GM12878 (cell line): ENCODE measurements at regions not wholly inside any gene's neighbourhood (a gene's known extent, or its start where the extent isn't known, plus 50 kb on each side); places are given as distances from the start of the nearest gene placed in this dataset.
"Not testable (repeated sequence)": the region's sequence is repeated elsewhere in the genome, so short reads cannot be mapped to it uniquely, and the experiment has no call there.

ENCODE experiments used
- ATAC-seq: fragments of 200-7000 bp; cut with Tn5 transposase; 3 replicates; pipeline ENCODE4 v1.9.1; 2020; ENCODE audit warnings: mild to moderate bottlenecking, moderate library complexity
- BruUV-seq: library from RNA; stranded (reverse); fragments of 400-500 nt; replicated peaks from 2 replicates; lab custom pipeline; 2021; lab: Mats Ljungman, UMichigan
- CTCF ChIA-PET: fragments of 300-600 bp; sonication (Branson Sonifier 250); formaldehyde crosslinking; extraction: SDS; loops from one replicate; lab custom pipeline; 2021; ENCODE audit warnings: inconsistent platforms; lab: Yijun Ruan, JAX
- POLR2A ChIA-PET: fragments of 350-600 bp; formaldehyde crosslinking; extraction: SDS; loops from one replicate; lab custom pipeline; 2021; ENCODE audit warnings: inconsistent platforms; lab: Charles Lee
- RAD21 ChIA-PET: fragments of 300-600 bp; sonication (Branson Sonifier 250); formaldehyde crosslinking; loops from one replicate; lab custom pipeline; 2023; ENCODE audit warnings: antibody characterized with exemption; ENCODE audit not compliant: unreplicated experiment; lab: Charles Lee
- SMC1A ChIA-PET: fragments of 300-600 bp; sonication (Branson Sonifier 250); formaldehyde crosslinking; loops from one replicate; lab custom pipeline; 2023; ENCODE audit not compliant: unreplicated experiment, uncharacterized antibody; lab: Charles Lee
- DNase-seq: peaks from one replicate; pipeline ENCODE4 v3.0.0-alpha.2; 2011; ENCODE audit warnings: low read depth, low spot score
- FAIRE-seq: peaks from 3 replicates; lab custom pipeline; 2011; peaks lifted over from hg19 to GRCh38; lab: Jason Lieb, UNC
- H2AFZ ChIP-seq: 2 replicates; pipeline ENCODE4 v1.6.0; 2011; ENCODE audit warnings: low read depth, low read length, control low read depth; ENCODE audit not compliant: control insufficient read depth
- H3K27ac ChIP-seq: 2 replicates; pipeline ENCODE4 v1.5.1; 2011; ENCODE audit warnings: control low read depth; ENCODE audit not compliant: control insufficient read depth, insufficient read depth
- H3K27me3 ChIP-seq, 2 experiments: replicated peaks in 1 of 2; 2 replicates each; pipeline versions ENCODE4 v1.6.0 to v1.6.1; 2011; ENCODE audit warnings: low read length in 1 of 2; ENCODE audit not compliant: control insufficient read depth in 2 of 2, insufficient read depth in 2 of 2
- H3K36me3 ChIP-seq, 2 experiments: 2 replicates each; pipeline ENCODE4 v1.5.1; 2011; ENCODE audit warnings: low read length in 1 of 2; ENCODE audit not compliant: control insufficient read depth in 2 of 2, insufficient read depth in 2 of 2
- H3K4me1 ChIP-seq: 2 replicates; pipeline ENCODE4 v1.6.1; 2011; ENCODE audit warnings: mild to moderate bottlenecking, low read length, moderate library complexity, mixed read lengths; ENCODE audit not compliant: control insufficient read depth, insufficient read depth
- H3K4me2 ChIP-seq: 2 replicates; pipeline ENCODE4 v1.6.0; 2011; ENCODE audit warnings: control low read depth; ENCODE audit not compliant: control insufficient read depth, insufficient read depth
- H3K4me3 ChIP-seq: fragments of 200-600 bp; sonication (generic); 2 replicates; pipeline ENCODE4 v1.5.1; 2016
- H3K79me2 ChIP-seq: 2 replicates; pipeline ENCODE4 v1.6.0; 2011; ENCODE audit warnings: low read length; ENCODE audit not compliant: control insufficient read depth, insufficient read depth
- H3K9ac ChIP-seq: 2 replicates; pipeline ENCODE4 v1.8.0; 2011; ENCODE audit warnings: low read length, control low read depth, mixed read lengths; ENCODE audit not compliant: control insufficient read depth, insufficient read depth
- H3K9me3 ChIP-seq: replicated peaks from 3 replicates; pipeline ENCODE4 v1.5.1; 2011; ENCODE audit warnings: mild to moderate bottlenecking, low read length; ENCODE audit not compliant: control insufficient read depth, insufficient read depth
- H4K20me1 ChIP-seq: 2 replicates; pipeline ENCODE4 v1.6.0; 2011; ENCODE audit not compliant: control insufficient read depth, insufficient read depth
- ATF2 ChIP-seq: IDR thresholded peaks from 2 replicates; pipeline ENCODE4 v1.6.1; 2012; ENCODE audit warnings: low read length, inconsistent platforms
- ATF7 ChIP-seq: fragments of 450-650 bp; IDR thresholded peaks from 2 replicates; pipeline ENCODE4 v1.6.1; 2016; ENCODE audit warnings: low read depth, mild to moderate bottlenecking
- BCL11A ChIP-seq: IDR thresholded peaks from 2 replicates; pipeline ENCODE4 v1.6.1; 2011; ENCODE audit warnings: low read depth, low read length
- BHLHE40 ChIP-seq, 2 experiments: fragments of 450-650 bp in 1 of 2; IDR thresholded peaks; 2 replicates each; pipeline ENCODE4 v1.6.1; 2011 to 2017; ENCODE audit warnings: low read depth in 2 of 2, borderline replicate concordance in 1 of 2, improper control_type of control experiment in 1 of 2, low read length in 1 of 2, mild to moderate bottlenecking in 1 of 2
- CREB1 ChIP-seq: IDR thresholded peaks from 2 replicates; pipeline ENCODE4 v1.6.1; 2012; ENCODE audit warnings: low read depth, mild to moderate bottlenecking, inconsistent platforms
- CTCF ChIP-seq, 3 experiments: IDR thresholded peaks in 2 of 3; conservative IDR thresholded peaks in 1 of 3; 2 replicates each; pipeline ENCODE4 v1.5.1; 2011; ENCODE audit warnings: low read depth in 3 of 3, low read length in 3 of 3, mild to moderate bottlenecking in 3 of 3, control low read depth in 2 of 3, moderate library complexity in 2 of 3, inconsistent platforms in 1 of 3, mixed read lengths in 1 of 3; ENCODE audit not compliant: control insufficient read depth in 2 of 3, insufficient read depth in 1 of 3; ENCODE audit errors: extremely low read depth in 1 of 3
- EGR1 ChIP-seq, 2 experiments: IDR thresholded peaks; 1 replicate in 1 of 2; 2 replicates in 1 of 2; pipeline ENCODE4 v1.6.1; 2011 to 2012; ENCODE audit warnings: low read depth in 2 of 2, low read length in 2 of 2, borderline replicate concordance in 1 of 2, mild to moderate bottlenecking in 1 of 2, moderate library complexity in 1 of 2
- RUNX3 ChIP-seq: IDR thresholded peaks from 2 replicates; pipeline ENCODE4 v1.6.1; 2012; ENCODE audit warnings: low read length, inconsistent platforms
- SP1 ChIP-seq: IDR thresholded peaks from one replicate; pipeline ENCODE4 v1.6.1; 2011; ENCODE audit warnings: low read depth, low read length
- SUPT20H ChIP-seq: IDR thresholded peaks from 2 replicates; pipeline ENCODE4 v1.6.1; 2011; ENCODE audit warnings: low read depth, mild to moderate bottlenecking, low read length, moderate library complexity, borderline replicate concordance; ENCODE audit not compliant: control insufficient read depth
- WGBS: methylation state at CpG from one replicate; pipeline ENCODE4 v1.1.6; 2016; ENCODE audit warnings: low lambda C conversion rate; ENCODE audit not compliant: insufficient replicate concordance, insufficient coverage; ENCODE audit errors: missing lambda C conversion rate; 5-methylcytosine and 5-hydroxymethylcytosine counted together
- in situ Hi-C: fragments of 300-500 bp; cut with MboI; formaldehyde crosslinking; loops from 9 replicates; pipeline ENCODE4 v1.14.3; 2018; ENCODE audit warnings: mixed read lengths
- intact Hi-C: fragments of 100-400 bp; cut with micrococcal nuclease; formaldehyde crosslinking; loops from one replicate; pipeline ENCODE4 v1.14.2; 2022; ENCODE audit not compliant: unreplicated experiment

GRCh38 chr4:10781805-10782204 lies 97.2 kb upstream of the CLNK start:
- H3K36me3 ChIP-seq, result no peaks in the 10 kb centered on the region
- no peak overlapping the region for H3K27ac ChIP-seq
- intact Hi-C loops, result no loop called here
- no peak overlapping the region for H3K9ac ChIP-seq
- no peaks in the 10 kb centered on the region for H3K79me2 ChIP-seq
- CTCF ChIA-PET, result no interaction called here
- TF ChIP-seq BCL11A (0 out of 2 replicates have a peak, but pooled peaks have one; percentile 24), BHLHE40 (IDR thresholded peaks at IDR 0.05; ENCODE audit: borderline replicate concordance in 1 of 2, low read depth in 2 of 2, low read length in 1 of 2) (peak; percentile 28 to 43; a peak in 2 of 4 replicates), ATF2 (peak; percentile 40; the same call in 1 of the 2 replicates), SUPT20H (no peak), RUNX3 (0 out of 2 replicates have a peak, but pooled peaks have one; percentile 12), CREB1 (no peak), SP1 (no peak), ATF7 (no peak), CTCF (IDR thresholded peaks at IDR 0.05 in 2 of 3, conservative IDR thresholded peaks at IDR 0.05 in 1 of 3; ENCODE audit: control insufficient read depth in 2 of 3, extremely low read depth in 1 of 3, insufficient read depth in 1 of 3, low read depth in 3 of 3, low read length in 3 of 3) (no peak), EGR1 (IDR thresholded peaks at IDR 0.05; ENCODE audit: borderline replicate concordance in 1 of 2, low read depth in 2 of 2, low read length in 2 of 2) (0 out of 3 replicates have a peak, but pooled peaks of 1 of the 2 experiments have one; percentile 8)
- TF ChIP-seq, all 136 proteins: peak for 5
- DNase-seq, result no peak
- no peak overlapping the region for H2AFZ ChIP-seq
- ChIA-PET POLR2A (no interaction called here), SMC1A (interaction anchor here (1.0 to 1.5 kb wide), 3 partner anchors 9 to 25 kb away, joined by 3 to 4 read pairs (median 4); no protein-coding TSS in a partner anchor), RAD21 (no interaction called here)
- ATAC-seq, result peak; percentile 66
- no TSS peak for BruUV-seq
- no peak overlapping the region for H3K4me3 ChIP-seq
- peak; percentile 78 for FAIRE-seq
- WGBS, result 12% methylated on average over 5 of the region's 5 CpGs
- H3K4me2 ChIP-seq, result no peak overlapping the region
- no peaks in the 10 kb centered on the region for H4K20me1 ChIP-seq
- peaks cover 3% of the 10 kb centered on the region; the same call in 1 of the 2 replicates for H3K4me1 ChIP-seq
- H3K9me3 ChIP-seq, result no peaks in the 10 kb centered on the region
- no peaks in the 10 kb centered on the region for H3K27me3 ChIP-seq
- in situ Hi-C loops, result no loop called here

- BruUV-seq, RAD21 ChIA-PET, H3K4me2 ChIP-seq, H3K4me1 ChIP-seq, H4K20me1 ChIP-seq, H2AFZ ChIP-seq, H3K9ac ChIP-seq, POLR2A ChIA-PET, DNase-seq, FAIRE-seq, intact Hi-C loops, ATAC-seq, H3K4me3 ChIP-seq, H3K9me3 ChIP-seq, in situ Hi-C loops, H3K36me3 ChIP-seq, H3K79me2 ChIP-seq, H3K27ac ChIP-seq, H3K27me3 ChIP-seq: not testable (repeated sequence)
- CTCF ChIA-PET, result interaction anchor here (0.6 kb wide), 1 partner anchor 300 kb away, joined by 3 read pairs; no protein-coding TSS in a partner anchor
- SMC1A ChIA-PET, result interaction anchor here (1.0 kb wide), 1 partner anchor 26 kb away, joined by 4 read pairs; no protein-coding TSS in a partner anchor
- WGBS, result 90% methylated on average over 13 of the region's 13 CpGs
Measured at GRCh38 chr4:10780803-10781202, 96.2 kb upstream of the CLNK start.
